UCSD-AML1 (cell line): ENCODE measurements at regions not wholly inside any gene's neighbourhood (a gene's known extent, or its start where the extent isn't known, plus 50 kb on each side); places are given as distances from the start of the nearest gene placed in this dataset.
"Not testable (repeated sequence)": the region's sequence is repeated elsewhere in the genome, so short reads cannot be mapped to it uniquely, and the experiment has no call there.

ENCODE experiments used
- DNase-seq: peaks from one replicate; lab custom pipeline; 2025; ENCODE audit not compliant: unreplicated experiment; lab: John Stamatoyannopoulos, UW

DNA sequence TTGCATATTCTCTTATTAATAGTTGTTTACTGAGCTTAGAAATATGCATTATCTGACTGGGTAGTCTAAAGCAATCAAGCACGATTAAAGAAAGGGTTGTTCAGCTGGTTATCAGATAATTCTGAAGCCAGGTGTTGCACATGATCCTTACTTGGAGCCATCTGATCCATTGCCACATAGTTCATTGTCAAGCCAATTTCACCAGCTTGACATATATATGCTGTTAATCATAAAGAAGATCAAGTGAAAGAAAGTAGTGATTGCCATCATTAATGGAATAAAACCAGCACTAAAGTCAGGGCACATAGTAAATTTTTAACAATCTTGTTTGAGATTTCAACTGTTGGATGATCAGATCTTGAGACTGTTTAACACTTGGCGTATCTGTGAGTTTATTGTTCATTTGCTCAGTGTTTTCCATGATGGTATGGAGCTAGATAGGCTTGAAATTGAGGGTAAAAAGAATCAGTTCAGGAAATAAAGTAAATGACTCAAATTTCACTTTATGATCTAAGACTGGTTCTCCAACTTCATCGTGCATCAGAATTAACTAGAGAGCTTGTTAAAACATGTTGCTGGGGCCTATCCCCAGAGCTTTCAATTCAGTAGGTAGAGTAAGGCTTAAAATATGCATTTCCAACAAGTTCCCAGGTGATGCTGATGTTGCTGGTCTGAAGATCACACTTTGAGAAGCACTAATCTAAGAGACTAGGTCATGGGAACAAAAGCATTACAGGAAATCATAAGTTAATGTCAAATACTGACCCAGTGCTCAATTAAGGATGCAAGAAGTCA lies 539.6 kb downstream of the SATB2 start:
- DNase-seq = no peak

DNA sequence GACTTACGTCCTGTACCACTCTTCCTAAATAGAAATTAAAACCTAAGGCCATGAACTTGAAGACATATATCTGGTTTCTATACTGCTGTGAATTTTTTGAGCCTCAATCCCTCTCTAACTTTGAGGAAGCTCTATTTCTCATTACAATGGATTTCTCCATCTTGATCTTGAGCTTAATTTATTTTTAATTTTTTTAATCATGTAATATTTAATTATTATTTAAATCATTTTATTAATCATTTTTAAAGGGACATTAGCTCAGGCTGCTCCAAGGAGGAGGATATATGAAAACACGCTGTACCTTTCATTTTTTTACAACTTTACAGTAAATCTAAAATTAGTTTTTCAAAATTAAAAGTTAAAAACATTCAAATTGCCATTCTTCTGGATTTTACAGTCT lies 540.5 kb downstream of the SATB2 start:
- no peak for DNase-seq

DNA sequence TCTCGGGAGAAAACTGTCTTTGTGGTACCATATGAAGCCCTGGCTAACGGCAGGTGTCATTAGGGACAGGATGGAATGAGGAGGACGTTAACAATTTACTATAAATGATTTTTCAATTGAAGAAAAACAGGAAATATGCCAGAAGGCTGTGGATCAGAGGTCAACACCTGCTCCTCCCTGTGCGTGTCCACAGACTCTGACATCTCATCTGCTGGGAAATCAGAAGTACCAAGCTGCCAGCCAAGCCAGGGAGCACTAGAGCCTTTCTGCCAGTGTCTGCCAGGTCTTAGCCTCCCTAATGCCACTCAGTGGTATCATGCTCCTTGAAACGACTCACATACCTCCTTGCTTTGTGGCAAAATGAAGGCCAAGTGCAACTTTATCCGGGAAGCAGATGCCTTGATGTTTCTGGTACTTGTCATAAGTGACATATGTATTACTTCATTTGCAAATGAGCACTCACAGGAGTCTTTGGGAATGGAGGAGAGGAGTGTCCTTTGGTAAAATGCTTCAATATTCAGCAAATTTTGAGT lies 541.1 kb downstream of the SATB2 start:
- no peak for DNase-seq

DNA sequence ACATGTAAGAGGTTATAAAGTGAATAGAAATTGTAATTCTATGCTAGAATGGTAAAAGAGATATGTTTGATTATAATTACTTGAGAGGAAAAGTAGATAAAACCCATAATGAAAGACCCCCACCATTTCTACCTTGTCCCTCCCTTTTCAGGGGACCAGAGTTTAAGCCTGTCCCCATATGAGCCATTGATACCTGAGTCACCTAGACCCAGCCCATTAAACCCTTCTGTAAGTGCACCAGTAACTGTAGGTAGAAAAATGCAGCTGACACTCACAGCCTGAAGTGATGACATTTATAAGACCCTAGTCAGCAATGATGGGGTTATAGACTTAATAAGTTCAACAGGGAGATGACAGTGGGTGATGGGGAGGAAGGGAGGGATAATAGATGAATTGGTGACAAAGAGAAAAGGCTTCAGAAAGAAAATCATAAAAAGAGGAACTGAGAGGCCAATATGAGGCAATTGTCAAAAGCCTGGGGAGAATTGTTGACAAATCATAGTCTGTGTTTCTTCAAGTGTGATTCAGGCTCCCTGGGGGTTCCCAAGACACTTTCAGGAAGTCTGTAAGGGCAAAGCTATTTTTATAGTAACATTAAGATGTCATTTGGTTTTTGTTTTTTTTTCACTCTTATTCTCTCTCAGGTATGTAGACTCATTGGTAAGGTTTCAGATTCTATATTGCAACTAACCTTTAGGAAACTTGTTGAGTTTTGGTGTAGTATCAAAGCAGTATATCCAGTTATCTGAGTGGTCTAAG lies 544.2 kb downstream of the SATB2 start:
- no peak for DNase-seq

DNA sequence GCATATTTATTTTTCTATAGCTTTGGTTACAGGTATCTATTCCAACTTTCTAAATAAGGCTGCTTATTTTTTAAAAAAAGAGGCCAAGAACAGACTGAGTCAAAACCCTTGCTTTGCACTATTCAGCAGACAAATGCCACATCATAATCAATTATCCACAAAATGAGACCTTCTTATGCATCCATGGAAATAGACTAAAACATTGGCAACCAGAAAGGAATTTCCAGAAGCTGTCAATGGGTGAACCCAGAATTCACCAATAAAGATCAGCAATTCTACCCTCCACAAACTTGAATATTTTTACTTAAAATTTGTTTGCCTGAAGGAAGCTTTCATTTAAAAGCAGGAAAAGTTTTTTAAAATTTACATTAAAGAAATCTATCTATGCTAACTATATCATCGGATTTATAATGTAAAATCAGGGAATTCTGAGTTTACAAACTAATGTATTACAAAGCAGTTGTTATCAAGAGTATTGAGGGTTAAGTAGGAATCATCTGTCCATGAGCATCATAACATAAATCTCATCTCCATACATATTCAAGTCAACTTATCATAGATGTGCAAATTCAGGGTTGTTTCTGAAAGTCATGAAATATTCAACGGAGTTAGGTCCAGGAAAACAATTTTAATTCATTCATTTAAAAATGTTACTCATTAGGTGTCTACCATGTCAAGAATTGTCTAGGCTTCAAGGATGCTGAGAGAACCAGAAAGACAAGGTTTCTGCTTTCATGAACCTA lies 548.0 kb downstream of the SATB2 start:
- no peak for DNase-seq

DNA sequence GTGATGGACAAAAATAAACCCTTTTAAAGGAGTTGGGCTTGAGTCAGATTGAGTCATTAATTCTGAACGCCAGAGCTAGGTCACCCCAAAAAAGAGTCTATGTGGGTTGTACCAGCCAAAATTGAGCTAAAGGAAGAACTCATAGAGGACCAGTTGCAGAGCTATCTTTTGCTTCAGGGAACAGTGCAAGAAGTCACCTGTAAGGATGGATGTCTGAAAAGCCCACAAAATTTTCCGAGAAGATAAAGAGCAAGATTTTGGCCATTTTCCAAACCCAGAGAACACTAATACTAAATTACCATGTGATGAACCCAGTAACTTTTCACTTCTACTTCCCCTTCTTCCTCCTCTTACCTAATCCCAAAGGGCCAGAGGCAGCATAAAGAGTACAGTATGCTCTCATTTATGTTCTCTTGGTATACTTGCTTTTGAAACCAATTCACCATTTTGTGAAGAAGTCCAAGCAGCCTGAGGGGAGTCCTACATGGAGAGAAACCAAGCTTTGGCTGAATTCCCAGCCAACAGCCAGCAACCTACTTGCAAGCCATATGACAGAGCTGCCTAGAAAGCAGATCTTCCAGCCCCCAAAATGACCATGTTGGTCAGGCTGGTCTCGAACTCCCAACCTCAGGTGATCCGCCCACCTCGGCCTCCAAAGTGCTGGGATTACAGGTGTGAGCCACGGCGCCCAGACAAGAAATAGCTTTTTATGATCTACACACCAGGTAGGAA lies 551.7 kb downstream of the SATB2 start:
- no peak for DNase-seq

DNA sequence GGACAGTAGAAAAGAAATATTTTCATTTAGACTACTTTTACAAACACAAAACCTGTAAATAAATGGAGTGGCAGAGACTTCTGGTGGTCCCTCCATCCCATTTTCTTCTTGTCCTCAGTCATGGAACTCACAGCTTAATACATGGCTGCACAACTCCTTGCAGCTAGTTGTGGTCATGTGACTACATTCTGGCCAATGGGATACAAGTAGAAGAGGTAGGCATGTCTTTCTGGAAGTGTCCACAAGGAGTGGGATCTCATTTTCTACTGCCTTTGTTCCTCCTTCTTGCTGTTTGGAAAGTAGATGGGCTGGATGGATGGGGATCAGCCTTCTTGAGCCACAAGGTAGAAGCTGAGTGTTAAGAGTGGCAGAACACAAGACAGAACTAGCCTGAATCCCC lies 555.8 kb downstream of the SATB2 start:
- no peak for DNase-seq

DNA sequence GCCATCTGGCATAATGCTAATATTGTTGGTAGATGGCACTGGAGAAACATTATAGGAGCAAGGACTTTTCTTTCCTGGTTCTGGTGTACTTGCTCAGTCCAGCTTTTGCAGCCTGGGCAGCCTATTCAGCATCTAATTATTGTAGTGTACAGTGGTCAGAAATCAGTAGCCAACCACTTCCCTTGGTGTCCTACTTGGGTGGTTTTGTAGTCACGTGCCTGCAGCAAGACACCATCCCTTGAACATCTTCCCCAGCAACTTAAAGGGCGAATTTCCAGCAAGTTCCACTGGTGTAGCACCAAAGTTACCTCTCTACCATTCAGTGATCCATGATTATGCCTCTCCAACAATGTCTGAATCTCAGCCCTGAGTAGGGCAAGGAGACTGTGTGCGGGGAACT lies 557.6 kb downstream of the SATB2 start:
- DNase-seq = no peak

DNA sequence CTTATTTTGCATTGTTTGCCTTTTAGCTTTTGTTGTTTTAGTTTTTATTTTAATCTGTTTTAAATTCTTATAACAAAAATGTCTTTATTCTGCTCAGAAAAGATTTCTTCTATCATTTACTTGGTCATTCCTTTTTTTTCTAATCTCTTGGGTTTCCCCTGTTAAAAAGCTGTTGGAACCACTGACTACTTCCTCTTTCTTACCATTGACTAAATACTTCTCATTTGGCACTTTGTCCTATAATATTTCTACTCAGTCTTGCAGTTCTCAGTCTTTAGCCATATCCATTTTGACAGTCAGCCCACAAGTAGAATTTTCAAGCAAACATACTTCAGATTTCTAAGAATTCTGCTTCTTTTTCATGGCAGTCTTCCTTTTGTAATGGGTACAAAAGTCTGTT lies 567.2 kb downstream of the SATB2 start:
- no peak for DNase-seq

DNA sequence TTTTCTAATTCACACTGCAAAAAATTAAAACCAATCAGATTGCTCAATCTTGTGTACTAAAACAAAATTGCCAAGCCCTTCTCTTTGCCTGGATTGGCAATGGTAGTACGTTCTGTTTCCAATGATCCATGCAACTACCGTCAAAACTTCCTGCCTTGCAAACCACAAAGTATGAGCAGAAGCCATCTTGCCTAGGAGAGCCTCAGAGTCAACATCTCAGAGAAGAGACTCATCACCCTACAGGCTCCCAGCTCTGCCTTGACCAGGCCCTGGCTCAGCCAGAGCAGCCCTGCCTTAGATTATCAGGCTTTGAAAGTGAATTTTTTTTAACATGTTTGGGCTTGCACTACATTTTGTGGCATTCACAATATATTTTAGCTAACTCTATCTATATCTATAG lies 574.1 kb downstream of the SATB2 start:
- no peak for DNase-seq

DNA sequence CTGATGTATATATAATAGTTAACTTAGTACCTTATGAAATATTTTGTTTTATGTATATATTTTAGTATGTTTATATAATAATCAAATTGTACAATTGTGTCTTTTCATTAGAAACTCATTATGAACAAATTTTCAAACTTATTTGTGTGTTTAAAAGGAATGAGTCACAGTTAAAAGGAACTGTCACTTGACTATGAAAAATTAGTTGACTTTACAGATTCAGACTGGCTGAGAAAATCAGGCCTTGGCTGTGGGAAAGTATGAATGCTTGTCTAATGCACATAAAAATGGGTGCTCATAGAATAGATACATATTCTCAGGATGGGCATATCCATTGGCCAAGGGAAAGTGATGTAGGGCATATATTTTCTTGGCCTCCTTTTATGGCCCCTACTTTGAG lies 576.8 kb downstream of the SATB2 start:
- no peak for DNase-seq

DNA sequence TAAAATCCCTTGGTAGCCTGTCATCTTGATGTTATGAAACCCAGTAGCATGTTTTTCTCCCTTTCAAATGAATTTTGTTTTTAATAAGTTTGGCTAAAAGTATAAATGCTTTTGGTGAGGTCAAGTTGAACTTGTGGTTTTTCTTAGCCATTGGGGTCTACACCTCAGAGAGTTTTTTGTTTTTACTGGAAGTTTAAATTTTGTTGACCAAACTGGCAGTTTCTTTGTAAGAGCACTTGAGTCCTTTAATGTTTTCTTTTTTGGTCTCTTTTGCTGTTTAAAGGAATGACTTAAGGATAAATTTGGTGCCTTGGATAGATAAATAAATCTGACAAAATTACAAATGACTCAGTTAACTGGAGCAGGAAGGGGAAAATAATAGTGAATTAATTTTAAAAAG lies 577.3 kb downstream of the SATB2 start:
- no peak for DNase-seq

DNA sequence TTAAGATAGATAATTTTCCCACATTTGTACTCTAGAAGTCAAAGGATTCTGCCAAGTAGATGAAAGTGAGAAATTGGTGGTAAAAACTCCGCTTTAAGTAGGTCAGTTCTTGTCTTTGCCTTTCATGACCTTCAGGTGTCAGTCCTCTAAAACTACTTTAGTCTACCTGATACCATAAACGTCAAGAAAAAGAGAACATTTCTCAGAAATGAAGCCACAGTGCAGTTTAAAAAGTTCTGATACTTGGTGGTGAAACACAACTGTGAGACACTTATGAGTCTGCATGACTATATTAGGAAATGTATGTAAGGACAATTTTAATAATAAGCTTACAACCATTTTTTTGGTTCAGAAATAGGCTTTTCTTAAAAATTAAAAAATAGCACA lies 583.3 kb downstream of the SATB2 start:
- no peak for DNase-seq

DNA sequence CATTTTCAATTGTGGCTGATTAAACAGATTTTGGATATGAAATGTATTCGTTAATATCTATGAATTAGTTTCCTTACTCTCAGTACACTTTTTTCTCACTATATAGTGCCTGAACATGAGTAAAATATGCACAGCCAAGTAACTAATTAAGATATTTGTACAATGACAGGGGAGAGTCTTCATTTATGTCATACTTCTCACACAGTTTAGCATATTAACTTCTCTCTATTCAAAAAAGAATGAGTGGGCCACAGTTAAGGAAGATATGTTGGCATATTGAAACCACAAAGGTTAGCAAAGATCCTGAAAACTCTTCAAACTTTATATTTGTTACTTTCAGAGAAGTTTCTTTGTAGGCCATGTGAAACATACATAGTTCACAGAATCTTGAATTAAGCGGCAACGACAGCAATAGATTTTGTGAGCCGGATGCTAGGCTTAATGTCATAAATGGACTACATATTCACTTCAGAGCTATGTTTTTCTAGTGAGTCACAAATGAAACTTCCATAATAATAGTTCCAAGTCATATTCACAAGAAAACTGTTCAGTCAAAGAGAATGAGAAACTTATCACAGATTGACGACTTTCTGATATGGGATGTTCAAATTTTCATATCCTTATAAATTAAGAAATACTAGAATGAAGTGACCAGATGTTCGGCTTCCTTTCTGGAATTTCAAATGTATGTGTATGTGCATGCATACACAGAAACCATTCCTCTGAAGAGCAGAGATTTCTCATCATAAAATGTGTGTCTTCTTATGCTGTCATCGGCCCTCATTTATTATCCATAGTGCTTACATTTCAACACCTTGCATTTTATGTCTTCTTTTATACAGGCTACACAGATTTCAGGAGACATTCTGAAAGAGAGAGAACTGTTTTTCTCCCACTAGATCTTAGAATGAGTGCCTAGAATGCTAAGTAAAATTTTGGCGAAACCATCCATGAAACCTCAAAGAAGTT lies 584.0 kb downstream of the SATB2 start:
- no peak for DNase-seq

DNA sequence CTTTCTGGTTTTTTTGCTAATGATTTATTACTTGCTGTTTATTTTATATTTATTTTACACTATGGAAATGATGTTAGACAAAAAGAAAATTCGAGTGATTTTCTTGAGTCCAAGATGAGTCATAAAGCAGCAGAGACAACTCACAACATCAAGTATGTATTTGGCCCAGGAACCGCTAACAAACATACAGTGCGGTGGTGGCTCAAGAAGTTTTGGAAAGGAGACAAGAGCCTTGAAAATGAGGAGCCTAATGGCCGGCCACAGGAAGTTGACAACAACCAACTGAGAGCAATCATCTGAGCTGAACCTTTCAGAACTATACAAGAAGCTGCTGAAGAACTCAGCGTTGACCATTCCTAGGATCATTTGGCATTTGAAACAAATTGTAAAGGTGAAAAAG lies 594.1 kb downstream of the SATB2 start:
- no peak for DNase-seq

DNA sequence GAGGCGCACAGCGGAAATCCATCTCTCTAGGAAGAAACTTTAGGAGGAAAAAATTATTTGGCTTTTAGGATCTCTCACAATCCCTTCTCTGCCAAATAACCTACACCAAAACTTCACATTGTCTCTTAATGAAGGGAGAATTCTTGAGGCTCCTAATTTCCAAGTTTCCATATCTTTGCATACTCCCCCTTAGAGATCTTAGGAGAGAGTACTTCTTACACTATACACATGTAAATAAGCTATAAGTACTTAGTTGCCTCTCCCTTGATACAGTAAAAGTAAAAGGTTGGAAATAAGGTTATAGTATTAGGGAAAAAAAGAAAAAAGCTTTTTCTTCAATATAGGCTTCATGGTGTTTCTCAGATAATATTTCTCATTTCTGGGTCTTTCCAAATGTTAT lies 596.7 kb downstream of the SATB2 start:
- DNase-seq = no peak

DNA sequence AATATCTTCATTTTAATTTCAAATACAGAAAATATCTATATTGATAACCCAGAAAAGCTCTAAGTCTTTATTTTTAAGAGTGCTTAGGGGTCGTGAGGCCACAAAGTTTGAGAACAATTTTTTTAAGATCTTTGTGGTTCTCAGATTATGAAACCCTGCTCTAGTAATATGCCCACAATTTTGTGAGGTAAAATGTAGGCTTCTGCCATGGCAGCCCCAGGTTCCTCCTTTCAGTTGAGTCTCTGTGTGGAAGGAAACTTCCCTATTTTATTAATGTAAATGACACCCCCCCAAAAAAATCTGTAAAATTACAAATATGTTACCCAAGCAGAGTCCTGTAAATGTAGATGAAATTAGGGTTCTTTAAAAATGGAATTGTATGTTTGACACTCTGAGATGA lies 600.5 kb downstream of the SATB2 start:
- DNase-seq = no peak

DNA sequence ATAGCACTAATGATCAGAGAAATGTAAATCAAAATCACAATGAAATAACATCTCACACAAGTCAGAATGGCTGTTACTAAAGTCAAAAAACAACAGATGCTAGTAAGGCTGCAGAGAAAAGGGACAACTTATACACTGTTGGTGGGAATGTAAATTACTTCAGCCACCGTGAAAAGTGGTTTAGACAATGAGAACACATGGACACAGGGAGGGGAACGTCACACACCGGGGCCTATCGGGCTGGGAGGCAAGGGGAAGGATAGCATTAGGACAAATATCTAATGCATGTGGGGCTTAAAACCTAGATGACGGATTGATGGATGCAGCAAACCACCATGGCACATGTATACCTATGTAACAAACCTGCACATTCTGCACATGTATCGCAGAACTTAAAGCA lies 602.0 kb downstream of the SATB2 start:
- DNase-seq = not testable (repeated sequence)

DNA sequence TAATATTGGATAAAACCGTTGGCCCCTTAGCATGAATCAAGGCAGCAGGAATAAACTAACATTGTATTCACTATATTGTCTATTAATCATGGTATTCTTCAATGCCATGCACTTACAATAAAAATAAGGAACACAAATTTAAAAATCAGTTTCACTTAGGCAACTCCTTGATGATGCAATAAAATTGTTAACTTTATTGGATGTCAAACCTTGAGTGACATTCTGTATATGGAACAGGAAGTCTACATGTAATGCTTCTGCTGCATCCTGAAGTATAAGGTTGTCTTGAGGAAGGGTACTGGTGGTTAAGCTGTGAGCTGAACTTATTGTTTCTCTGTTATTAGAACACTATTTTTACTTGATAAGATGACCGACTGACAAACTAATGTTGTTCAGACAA lies 605.5 kb downstream of the SATB2 start:
- DNase-seq = no peak

DNA sequence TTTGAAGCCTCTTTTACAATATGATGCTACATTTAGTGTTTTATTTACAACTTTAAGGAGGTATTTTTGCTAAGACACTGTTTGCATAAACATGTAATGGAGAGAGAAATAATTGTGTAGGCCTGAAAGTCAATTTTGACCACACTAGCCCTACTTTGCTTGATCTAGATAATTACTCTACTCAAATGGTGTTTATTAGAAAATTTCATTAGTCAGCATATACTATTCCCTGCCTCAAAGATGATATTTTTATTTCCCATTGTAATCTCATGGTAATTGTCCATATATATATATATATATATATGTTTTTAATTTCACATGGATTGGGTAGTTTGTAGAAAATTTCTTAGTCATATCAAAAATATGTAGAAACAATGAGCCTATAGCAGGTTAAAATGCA lies 632.2 kb downstream of the SATB2 start:
- DNase-seq = no peak
